ENCODE measurements at regions not wholly inside any gene's neighbourhood (a gene's known extent, or its start where the extent isn't known, plus 50 kb on each side); places are given as distances from the start of the nearest gene placed in this dataset.
"Not testable (repeated sequence)": the region's sequence is repeated elsewhere in the genome, so short reads cannot be mapped to it uniquely, and the experiment has no call there.

- DNase-seq = no peak
Observed at GRCh38 chr5:130436430-130436829, 532.2 kb downstream of the CHSY3 start.

GRCh38 chr5:130427222-130427955, 523.1 kb downstream of the CHSY3 start:
- no peak for DNase-seq

GRCh38 chr5:130425424-130425823, 521.2 kb downstream of the CHSY3 start:
- no peak for DNase-seq

- no peak for DNase-seq
Observed at GRCh38 chr5:130424341-130424740, 520.1 kb downstream of the CHSY3 start.

GRCh38 chr5:130402906-130403305, 498.6 kb downstream of the CHSY3 start:
- DNase-seq = no peak

GRCh38 chr5:130400091-130400490, 495.8 kb downstream of the CHSY3 start:
- no peak for DNase-seq

GRCh38 chr5:130398825-130399224, 494.6 kb downstream of the CHSY3 start:
- no peak for DNase-seq

GRCh38 chr5:130397727-130398126, 493.5 kb downstream of the CHSY3 start:
- not testable (repeated sequence) for DNase-seq

- DNase-seq = no peak
Observed at GRCh38 chr5:130397132-130397531, 492.9 kb downstream of the CHSY3 start.

GRCh38 chr5:130391727-130392264, 487.5 kb downstream of the CHSY3 start:
- not testable (repeated sequence) for DNase-seq

GRCh38 chr5:130386155-130386554, 481.9 kb downstream of the CHSY3 start:
- DNase-seq = no peak

GRCh38 chr5:130385656-130386055, 481.4 kb downstream of the CHSY3 start:
- DNase-seq = no peak

GRCh38 chr5:130365956-130366355, 461.7 kb downstream of the CHSY3 start:
- no peak for DNase-seq

- DNase-seq = no peak
Observed at GRCh38 chr5:130350131-130350530, 445.9 kb downstream of the CHSY3 start.

GRCh38 chr5:130337179-130337888, 433.1 kb downstream of the CHSY3 start:
- DNase-seq = no peak

GRCh38 chr5:130335117-130335516, 430.9 kb downstream of the CHSY3 start:
- no peak for DNase-seq

- DNase-seq = no peak
Observed at GRCh38 chr5:130333089-130333488, 428.8 kb downstream of the CHSY3 start.

- DNase-seq = no peak
Observed at GRCh38 chr5:130331332-130331731, 427.1 kb downstream of the CHSY3 start.

- DNase-seq = no peak
Observed at GRCh38 chr5:130324953-130325671, 420.8 kb downstream of the CHSY3 start.

- no peak for DNase-seq
Observed at GRCh38 chr5:130323804-130324454, 419.7 kb downstream of the CHSY3 start.

GRCh38 chr5:130321931-130322330, 417.7 kb downstream of the CHSY3 start:
- DNase-seq = no peak

- DNase-seq = no peak
Observed at GRCh38 chr5:130316971-130317680, 412.9 kb downstream of the CHSY3 start.
